HG03469 (cell line): ENCODE measurements at regions not wholly inside any gene's neighbourhood (a gene's known extent, or its start where the extent isn't known, plus 50 kb on each side); places are given as distances from the start of the nearest gene placed in this dataset.
"Not testable (repeated sequence)": the region's sequence is repeated elsewhere in the genome, so short reads cannot be mapped to it uniquely, and the experiment has no call there.

Source experiments
- ATAC-seq: cut with Tn5 transposase; IDR thresholded peaks from one replicate; pipeline ENCODE4 v1.9.1; 2021; ENCODE audit warnings: mild to moderate bottlenecking, moderate library complexity, moderate number of reproducible peaks; ENCODE audit not compliant: unreplicated experiment

- ATAC-seq = not testable (repeated sequence)
Observed at GRCh38 chr6:27827477-27827876, 84.7 kb downstream of the OR2B2 start.

GRCh38 chr6:27826612-27826985 is 85.6 kb downstream of the OR2B2 start:
- ATAC-seq = not testable (repeated sequence)

GRCh38 chr6:27825848-27826611 is 86.2 kb downstream of the OR2B2 start:
- ATAC-seq = not testable (repeated sequence)

DNA sequence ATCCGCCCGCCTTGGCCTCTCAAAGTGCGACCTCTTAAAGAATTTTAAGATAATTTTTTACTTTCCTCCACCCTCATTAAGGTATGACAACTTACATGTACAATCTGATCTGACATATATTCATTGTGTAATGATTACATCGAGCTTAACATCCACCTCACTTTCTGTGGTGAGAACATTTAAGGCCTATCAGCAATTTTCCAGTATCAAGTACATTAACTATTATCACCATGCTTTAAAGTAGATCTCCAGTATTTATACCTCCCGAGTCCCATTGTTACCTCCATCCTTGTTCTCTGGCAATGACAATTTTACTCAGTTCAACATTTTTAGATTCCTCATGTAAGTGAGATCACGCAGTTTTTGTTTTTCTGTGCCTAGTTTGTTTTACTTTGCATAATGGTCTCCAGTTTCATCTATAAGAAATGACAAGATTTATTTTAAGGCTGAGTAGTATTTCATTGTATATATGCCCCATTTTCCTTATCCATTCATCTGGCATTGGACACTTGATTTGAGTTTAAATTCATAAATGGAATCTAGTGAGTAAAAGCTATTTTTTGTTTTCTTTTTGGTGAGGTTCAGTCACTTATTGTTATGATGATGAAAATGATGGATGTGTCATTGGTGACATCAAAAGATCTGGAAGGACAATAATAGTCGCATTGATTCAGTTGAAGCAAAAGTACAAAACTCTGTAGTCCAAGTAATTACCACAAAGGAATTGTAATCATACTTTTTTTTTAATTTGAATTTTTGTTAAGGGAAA is 87.0 kb downstream of the OR2B2 start:
- ATAC-seq = no peak

GRCh38 chr6:27824211-27825024 is 87.8 kb downstream of the OR2B2 start:
- ATAC-seq = peak; percentile 41

GRCh38 chr6:27823714-27824210 is 88.4 kb downstream of the OR2B2 start:
- ATAC-seq = peak; percentile 44

DNA sequence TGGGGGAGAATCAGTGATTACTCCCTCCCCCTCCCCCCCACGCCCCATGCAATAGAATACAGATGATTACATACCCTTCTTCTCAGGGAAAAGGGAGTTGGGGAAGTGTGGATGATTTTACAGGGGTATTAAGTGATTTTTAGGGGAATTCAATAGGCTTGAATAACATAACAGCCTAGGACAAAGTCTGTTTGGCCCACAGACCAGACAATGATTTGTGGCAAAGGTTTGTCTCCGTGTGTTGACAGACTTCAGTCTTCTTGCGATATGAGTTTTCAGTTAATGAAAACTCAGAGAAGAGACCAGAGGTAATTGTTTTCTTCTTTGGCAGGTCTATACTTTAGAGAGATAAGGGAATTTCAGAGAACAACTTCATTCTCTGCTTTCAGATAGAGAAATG is 95.3 kb downstream of the OR2B2 start:
- no peak for ATAC-seq

DNA sequence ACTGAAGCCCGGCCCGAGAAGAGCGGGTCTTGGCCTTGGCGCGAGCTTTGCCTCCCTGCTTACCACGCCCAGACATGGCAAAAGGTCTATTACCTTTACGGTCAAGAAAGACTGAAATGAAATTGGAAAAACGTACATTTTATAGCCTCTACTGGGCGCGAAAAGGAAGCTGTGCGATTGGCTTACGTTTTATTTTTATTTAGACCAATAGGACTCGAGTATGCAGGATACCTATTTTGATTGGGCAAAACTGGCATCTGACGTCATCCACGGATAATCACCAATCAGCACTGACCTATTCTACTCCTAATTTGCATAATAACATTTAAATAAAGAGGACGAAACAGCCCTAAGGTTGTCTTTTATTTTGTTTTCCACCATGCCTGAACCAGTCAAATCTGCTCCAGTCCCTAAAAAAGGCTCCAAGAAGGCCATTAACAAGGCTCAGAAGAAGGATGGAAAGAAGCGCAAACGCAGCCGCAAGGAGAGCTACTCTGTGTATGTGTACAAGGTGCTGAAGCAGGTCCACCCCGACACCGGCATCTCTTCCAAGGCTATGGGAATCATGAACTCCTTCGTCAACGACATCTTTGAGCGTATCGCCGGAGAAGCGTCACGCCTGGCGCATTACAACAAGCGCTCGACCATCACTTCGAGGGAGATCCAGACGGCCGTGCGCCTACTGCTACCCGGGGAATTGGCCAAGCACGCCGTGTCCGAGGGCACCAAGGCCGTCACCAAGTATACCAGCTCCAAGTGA is 97.4 kb downstream of the OR2B2 start:
- ATAC-seq = peak; percentile 39

DNA sequence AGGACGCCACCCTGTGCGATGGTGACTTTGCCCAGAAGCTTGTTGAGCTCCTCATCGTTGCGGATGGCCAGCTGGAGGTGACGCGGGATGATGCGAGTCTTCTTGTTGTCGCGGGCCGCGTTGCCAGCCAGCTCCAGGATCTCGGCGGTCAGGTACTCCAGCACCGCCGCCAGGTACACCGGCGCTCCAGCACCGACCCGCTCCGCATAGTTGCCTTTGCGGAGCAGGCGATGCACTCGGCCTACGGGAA is 97.9 kb downstream of the OR2B2 start:
- not testable (repeated sequence) for ATAC-seq

- ATAC-seq = no peak
Observed at GRCh38 chr6:27812805-27813492, 99.2 kb downstream of the OR2B2 start.

DNA sequence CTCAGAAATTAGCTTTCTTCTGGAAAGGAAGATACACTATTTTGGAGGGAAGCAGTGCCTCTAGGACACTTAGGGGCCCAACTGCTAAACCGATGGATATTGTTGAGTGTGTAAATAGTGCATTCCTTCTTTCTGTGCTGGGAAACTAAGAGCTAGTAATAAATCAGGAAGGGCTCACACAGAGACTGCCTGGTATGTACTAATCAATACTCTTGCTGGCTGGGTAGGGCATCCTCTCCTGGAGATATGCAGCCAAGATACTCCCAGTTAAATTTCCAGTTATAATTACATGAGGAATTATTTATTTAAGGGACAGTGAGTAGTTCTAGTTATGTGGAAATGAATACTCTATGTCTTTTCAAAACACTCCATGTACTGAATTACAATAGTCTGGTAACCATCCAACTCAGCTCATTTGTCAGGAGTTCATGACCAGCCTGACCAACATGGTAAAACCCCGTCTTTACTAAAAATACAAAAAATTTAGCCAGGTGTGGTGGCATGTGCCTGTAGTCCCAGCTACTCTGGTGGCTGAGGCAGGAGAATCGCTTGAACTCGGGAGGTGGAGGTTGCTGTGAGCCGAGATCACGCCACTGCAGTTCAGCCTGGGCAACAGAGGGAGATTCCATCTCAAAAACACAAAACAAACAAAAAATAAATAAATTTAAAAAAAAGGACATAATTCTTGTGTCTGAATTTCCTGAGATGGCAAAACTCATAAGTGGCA is 100.0 kb downstream of the OR2B2 start:
- no peak for ATAC-seq

DNA sequence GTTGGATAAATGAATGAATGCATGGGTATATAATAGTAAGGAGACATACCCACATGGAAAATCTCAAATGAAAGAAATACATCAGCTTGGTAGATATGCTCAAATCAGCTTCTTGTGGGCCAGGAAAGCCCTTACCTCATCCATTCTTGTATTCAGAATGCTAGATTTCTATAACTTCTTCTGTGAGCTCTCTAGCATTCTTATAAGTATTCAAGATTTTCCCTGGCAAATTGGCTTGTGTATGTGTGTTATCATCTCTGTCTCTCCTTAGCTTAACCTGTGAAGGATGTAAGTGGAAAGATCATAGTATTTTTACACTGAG is 100.8 kb downstream of the OR2B2 start:
- ATAC-seq = no peak

DNA sequence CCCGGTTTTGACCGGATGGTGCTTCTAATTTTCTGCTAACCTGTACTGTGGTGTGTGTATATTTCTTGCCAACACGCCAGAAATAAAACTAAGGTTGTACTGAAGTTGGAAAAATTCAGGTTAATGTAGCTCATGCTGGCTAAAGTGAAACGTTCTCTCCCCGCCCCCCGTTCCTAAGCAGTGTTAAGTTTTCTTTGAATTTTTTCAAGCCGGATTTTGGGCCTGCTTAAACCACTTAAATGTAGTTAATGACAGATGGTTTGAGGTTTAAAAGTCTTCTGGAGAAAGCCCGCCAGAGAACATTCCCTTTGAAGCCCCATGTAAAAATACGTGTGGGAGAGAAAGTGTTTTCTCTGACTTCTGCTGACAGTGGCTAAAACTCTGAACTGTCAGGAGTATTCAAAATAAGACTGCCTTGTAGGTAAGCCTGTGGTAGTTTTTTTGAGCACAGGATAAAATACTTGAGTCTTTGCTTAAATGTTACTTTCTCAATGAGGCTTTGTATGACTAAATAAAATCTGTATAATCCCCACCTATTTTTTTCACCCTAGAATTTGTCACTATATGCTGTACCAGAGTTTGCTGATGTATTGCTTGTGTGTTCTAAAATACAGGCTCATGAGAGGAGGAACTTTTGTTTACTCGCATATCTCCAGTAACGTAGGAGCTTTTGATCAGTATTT is 101.3 kb downstream of the OR2B2 start:
- ATAC-seq = no peak

DNA sequence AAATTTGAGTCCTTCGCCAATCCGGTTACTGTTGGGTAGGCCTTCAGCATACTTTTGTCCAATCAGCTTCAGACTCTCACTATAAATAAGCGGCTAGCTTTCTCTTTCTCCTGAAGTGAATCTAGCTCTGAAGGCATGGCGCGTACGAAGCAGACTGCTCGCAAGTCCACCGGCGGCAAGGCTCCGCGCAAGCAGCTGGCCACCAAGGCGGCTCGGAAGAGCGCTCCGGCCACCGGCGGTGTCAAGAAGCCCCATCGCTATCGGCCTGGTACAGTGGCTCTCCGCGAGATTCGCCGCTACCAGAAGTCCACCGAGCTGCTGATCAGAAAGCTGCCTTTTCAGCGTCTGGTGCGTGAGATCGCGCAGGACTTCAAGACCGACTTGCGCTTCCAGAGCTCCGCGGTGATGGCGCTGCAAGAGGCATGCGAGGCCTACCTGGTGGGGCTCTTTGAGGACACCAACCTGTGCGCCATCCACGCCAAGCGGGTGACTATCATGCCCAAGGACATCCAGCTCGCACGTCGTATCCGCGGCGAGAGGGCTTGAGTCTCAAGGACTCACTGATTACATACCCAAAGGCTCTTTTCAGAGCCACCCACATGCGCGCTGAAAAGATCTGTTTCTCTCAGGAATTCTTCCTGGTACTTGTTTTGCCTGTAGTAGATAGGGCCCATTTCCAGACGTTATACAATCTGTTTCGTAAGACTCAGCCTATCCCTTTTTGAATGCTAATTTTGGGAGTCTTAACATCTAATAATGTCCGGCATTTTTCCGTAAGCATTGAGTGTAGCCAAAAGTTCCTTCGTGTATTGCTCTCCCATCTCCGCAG is 102.0 kb downstream of the OR2B2 start:
- peak; percentile 27 for ATAC-seq

- no peak for ATAC-seq
Observed at GRCh38 chr6:27809067-27809938, 102.9 kb downstream of the OR2B2 start.

- not testable (repeated sequence) for ATAC-seq
Observed at GRCh38 chr6:27808242-27809066, 103.7 kb downstream of the OR2B2 start.
